SK-N-MC (cell line): ENCODE measurements at regions not wholly inside any gene's neighbourhood (a gene's known extent, or its start where the extent isn't known, plus 50 kb on each side); places are given as distances from the start of the nearest gene placed in this dataset.
"Not testable (repeated sequence)": the region's sequence is repeated elsewhere in the genome, so short reads cannot be mapped to it uniquely, and the experiment has no call there.

Experiments used
- DNase-seq: peaks from one replicate; pipeline ENCODE4 v3.0.0-alpha.2; 2011; ENCODE audit warnings: low read depth, low spot score
- H3K27ac ChIP-seq: fragments of 200-600 bp; sonication (generic); 2 replicates; pipeline ENCODE4 v1.5.1; 2016; ENCODE audit warnings: mixed run types
- H3K36me3 ChIP-seq: fragments of 200-600 bp; sonication (generic); 2 replicates; pipeline ENCODE4 v1.6.1; 2017; ENCODE audit warnings: antibody characterized with exemption, low read length, mixed read lengths; ENCODE audit not compliant: insufficient read depth
- H3K4me3 ChIP-seq: fragments of 200-600 bp; sonication (generic); 2 replicates; pipeline ENCODE4 v1.5.1; 2016
- H3K9ac ChIP-seq: fragments of 200-600 bp; sonication (generic); 2 replicates; pipeline ENCODE4 v1.8.0; 2017; ENCODE audit warnings: mixed run types, mixed read lengths; ENCODE audit not compliant: insufficient read length
- H3K9me3 ChIP-seq: fragments of 200-600 bp; sonication (generic); 2 replicates; pipeline ENCODE4 v1.6.1; 2017; ENCODE audit warnings: low read depth, mild to moderate bottlenecking, antibody characterized with exemption, low read length, moderate library complexity, mixed read lengths
- EZH2 ChIP-seq: fragments of 200-600 bp; sonication (generic); IDR thresholded peaks from one replicate; pipeline ENCODE4 v1.6.1; 2017; ENCODE audit warnings: antibody characterized with exemption
- FOXP2 ChIP-seq: optimal IDR thresholded peaks from 2 replicates; pipeline ENCODE3; 2011; ENCODE audit warnings: mild to moderate bottlenecking, moderate library complexity; ENCODE audit not compliant: insufficient read depth; ENCODE audit errors: extremely low read length, control extremely low read depth
- POLR2AphosphoS5 ChIP-seq: IDR thresholded peaks from 2 replicates; pipeline ENCODE4 v1.6.1; 2012; ENCODE audit warnings: mild to moderate bottlenecking, low read depth, low read length, borderline replicate concordance

- Histone ChIP-seq H3K36me3 (no peaks in the 10 kb centered on the region), H3K4me3 (no peak overlapping the region), H3K9me3 (no peaks in the 10 kb centered on the region), H3K9ac (no peak overlapping the region), H3K27ac (no peak overlapping the region)
- no peak for DNase-seq
- TF ChIP-seq POLR2AphosphoS5 (no peak), EZH2 (no peak), FOXP2 (no peak)
Measured at GRCh38 chr1:193916452-193916851, 730.0 kb upstream of the B3GALT2 start.

- H3K9me3 ChIP-seq = no peaks in the 10 kb centered on the region
- no peak overlapping the region for H3K4me3 ChIP-seq
- no peaks in the 10 kb centered on the region for H3K36me3 ChIP-seq
- no peak for TF ChIP-seq POLR2AphosphoS5
- TF ChIP-seq EZH2 = no peak
- TF ChIP-seq FOXP2 = no peak
- no peak overlapping the region for H3K9ac ChIP-seq
- no peak for DNase-seq
- H3K27ac ChIP-seq = no peak overlapping the region
Measured at GRCh38 chr1:193914871-193915270, 728.5 kb upstream of the B3GALT2 start.

GRCh38 chr1:193909406-193910082 lies 723.1 kb upstream of the B3GALT2 start:
- no peak for DNase-seq

GRCh38 chr1:193905288-193906085 lies 719.1 kb upstream of the B3GALT2 start:
- Histone ChIP-seq H3K36me3 (no peaks in the 10 kb centered on the region), H3K27ac (no peak overlapping the region), H3K4me3 (no peak overlapping the region), H3K9ac (no peak overlapping the region), H3K9me3 (no peaks in the 10 kb centered on the region)
- DNase-seq = no peak
- no peak for TF ChIP-seq FOXP2
- no peak for TF ChIP-seq POLR2AphosphoS5
- TF ChIP-seq EZH2 = no peak

More at GRCh38 chr1:193909406-193910082, 723.1 kb upstream of the B3GALT2 start:
- TF ChIP-seq POLR2AphosphoS5 = no peak
- TF ChIP-seq FOXP2 = no peak
- no peak for TF ChIP-seq EZH2
- H3K36me3 ChIP-seq = no peaks in the 10 kb centered on the region
- H3K4me3 ChIP-seq = no peak overlapping the region
- no peaks in the 10 kb centered on the region for H3K9me3 ChIP-seq
- H3K27ac ChIP-seq = no peak overlapping the region
- no peak overlapping the region for H3K9ac ChIP-seq

- no peak overlapping the region for H3K4me3 ChIP-seq
- TF ChIP-seq EZH2 (no peak), FOXP2 (no peak), POLR2AphosphoS5 (no peak)
- H3K9ac ChIP-seq = no peak overlapping the region
- H3K27ac ChIP-seq = no peak overlapping the region
- no peaks in the 10 kb centered on the region for H3K9me3 ChIP-seq
- H3K36me3 ChIP-seq = no peaks in the 10 kb centered on the region
- no peak for DNase-seq
Measured at GRCh38 chr1:193891788-193892187, 705.4 kb upstream of the B3GALT2 start.

GRCh38 chr1:193890935-193891334 lies 704.5 kb upstream of the B3GALT2 start:
- Histone ChIP-seq H3K36me3 (no peaks in the 10 kb centered on the region), H3K27ac (no peak overlapping the region), H3K4me3 (no peak overlapping the region), H3K9ac (no peak overlapping the region), H3K9me3 (no peaks in the 10 kb centered on the region)
- TF ChIP-seq POLR2AphosphoS5 (no peak), FOXP2 (no peak), EZH2 (no peak)
- no peak for DNase-seq

- no peak overlapping the region for H3K9ac ChIP-seq
- no peak overlapping the region for H3K27ac ChIP-seq
- no peak overlapping the region for H3K4me3 ChIP-seq
- TF ChIP-seq FOXP2 (no peak), EZH2 (no peak), POLR2AphosphoS5 (no peak)
- no peaks in the 10 kb centered on the region for H3K9me3 ChIP-seq
- no peaks in the 10 kb centered on the region for H3K36me3 ChIP-seq
- no peak for DNase-seq
Measured at GRCh38 chr1:193884848-193885558, 698.6 kb upstream of the B3GALT2 start.

GRCh38 chr1:193877920-193878319 lies 691.5 kb upstream of the B3GALT2 start:
- not testable (repeated sequence) for DNase-seq, H3K4me3 ChIP-seq, H3K36me3 ChIP-seq, H3K9me3 ChIP-seq, H3K27ac ChIP-seq, H3K9ac ChIP-seq
